GM18868 (cell line): ENCODE measurements at regions not wholly inside any gene's neighbourhood (a gene's known extent, or its start where the extent isn't known, plus 50 kb on each side); places are given as distances from the start of the nearest gene placed in this dataset.
A peak's percentile ranks its signal among the peaks of the same experiment; 100 is the strongest.
"Not testable (repeated sequence)": the region's sequence is repeated elsewhere in the genome, so short reads cannot be mapped to it uniquely, and the experiment has no call there.

Source experiments
- ATAC-seq: cut with Tn5 transposase; IDR thresholded peaks from one replicate; pipeline ENCODE4 v1.9.1; 2021; ENCODE audit warnings: mild to moderate bottlenecking, moderate library complexity; ENCODE audit not compliant: unreplicated experiment

- no peak for ATAC-seq
Observed at GRCh38 chr6:15114061-15114460, 131.8 kb upstream of the JARID2 start.

DNA sequence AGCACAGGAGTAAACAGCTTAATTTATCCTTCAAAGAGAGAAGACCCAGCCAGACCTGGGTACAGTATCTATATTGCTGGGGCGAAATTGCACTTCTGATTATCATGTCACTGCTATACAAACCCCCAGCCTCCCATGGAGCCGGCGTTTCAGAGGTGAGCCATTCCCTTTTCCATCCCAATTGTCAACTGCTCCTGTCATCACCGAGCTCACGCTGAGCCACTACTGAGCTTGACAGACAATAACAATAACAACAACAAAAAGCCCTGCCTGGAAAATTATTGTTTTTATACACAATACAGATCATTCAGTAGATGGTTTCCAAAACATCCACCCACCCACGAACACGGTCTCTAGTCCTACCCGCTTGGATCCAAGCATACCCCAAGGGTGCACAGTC lies 129.0 kb upstream of the JARID2 start:
- no peak for ATAC-seq

DNA sequence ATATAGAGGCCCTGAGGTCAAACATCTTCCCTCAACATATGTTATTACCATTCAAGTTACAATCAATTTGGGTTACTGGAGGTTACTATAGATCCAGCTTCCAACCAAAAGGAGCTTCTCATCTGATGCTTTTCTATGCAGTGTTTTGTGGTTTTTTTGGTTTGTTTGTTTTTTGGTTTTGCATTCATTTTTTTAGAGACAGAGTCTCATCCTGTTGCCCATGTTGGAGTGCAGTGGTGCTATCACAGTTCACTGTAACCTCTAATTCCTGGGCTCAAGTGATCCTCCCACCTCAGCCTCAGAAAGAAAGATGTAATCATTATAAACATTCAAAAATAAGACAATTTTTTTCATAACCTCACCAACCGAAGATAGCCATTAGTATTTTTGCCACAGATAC lies 124.4 kb upstream of the JARID2 start:
- no peak for ATAC-seq

DNA sequence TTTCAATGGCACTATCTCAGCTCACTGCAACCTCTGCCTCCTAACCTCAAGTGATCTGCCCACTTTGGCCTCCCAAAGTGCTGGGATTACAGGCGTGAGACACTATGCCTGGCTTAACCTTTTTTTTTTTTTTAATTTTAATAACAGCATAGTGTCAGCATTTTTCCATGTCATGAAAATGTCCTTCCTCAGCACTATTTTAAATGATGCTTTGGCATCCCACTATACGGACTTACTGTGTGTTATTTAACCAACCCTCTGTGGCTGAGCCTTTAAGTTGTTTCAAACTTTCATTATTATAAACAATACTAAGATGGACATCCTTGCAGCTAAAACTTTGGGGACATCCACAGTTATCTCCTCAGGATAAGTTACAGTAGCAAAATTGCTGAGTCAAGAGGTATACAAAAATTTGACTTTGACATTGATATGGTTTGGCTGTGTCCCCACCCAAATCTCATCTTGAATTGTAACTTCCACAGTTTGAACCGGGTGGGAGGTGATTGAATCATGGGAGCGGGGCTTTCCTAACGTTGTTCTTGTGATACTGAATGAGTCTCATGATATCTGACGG lies 123.8 kb upstream of the JARID2 start:
- no peak for ATAC-seq

DNA sequence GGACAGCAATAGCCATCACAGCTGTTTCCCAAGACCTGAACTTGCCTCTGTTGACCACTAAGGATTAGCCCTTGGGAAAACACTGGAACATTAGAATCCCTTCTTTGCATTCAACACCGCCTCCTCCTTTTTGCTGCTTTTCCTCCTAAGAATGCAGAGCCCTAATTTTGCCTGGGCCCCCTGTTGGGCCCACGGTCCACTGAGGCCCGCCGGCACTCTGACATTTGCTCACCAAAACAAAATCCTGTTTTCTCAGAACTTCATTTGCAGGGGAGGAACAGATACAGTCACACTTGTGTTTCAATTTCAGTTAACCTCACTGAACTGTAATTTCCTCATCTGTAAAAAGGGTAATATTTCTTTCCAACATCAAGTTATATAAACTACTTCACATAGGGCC lies 116.0 kb upstream of the JARID2 start:
- ATAC-seq = no peak

DNA sequence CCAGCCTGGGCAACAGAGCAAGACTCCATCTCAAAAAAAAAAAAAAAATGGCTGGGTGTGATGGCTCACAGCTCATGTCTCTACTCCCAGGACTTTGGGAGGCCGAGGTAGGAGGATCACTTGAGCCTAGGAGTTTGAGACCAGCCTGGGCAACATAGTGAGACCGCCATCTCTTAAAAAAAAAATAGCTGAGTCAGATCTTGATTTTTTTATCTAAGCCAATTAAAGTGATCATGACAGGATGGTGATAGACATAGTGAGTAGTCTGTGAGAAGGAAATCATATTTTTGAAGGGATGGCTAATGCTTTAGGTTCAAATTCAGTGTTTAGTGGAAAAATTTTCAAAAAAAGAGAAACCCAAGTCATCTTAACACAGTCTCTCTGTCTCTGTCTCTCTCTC lies 114.6 kb upstream of the JARID2 start:
- no peak for ATAC-seq

- ATAC-seq = no peak
Observed at GRCh38 chr6:15131651-15132061, 114.2 kb upstream of the JARID2 start.

- no peak for ATAC-seq
Observed at GRCh38 chr6:15132167-15132566, 113.7 kb upstream of the JARID2 start.

DNA sequence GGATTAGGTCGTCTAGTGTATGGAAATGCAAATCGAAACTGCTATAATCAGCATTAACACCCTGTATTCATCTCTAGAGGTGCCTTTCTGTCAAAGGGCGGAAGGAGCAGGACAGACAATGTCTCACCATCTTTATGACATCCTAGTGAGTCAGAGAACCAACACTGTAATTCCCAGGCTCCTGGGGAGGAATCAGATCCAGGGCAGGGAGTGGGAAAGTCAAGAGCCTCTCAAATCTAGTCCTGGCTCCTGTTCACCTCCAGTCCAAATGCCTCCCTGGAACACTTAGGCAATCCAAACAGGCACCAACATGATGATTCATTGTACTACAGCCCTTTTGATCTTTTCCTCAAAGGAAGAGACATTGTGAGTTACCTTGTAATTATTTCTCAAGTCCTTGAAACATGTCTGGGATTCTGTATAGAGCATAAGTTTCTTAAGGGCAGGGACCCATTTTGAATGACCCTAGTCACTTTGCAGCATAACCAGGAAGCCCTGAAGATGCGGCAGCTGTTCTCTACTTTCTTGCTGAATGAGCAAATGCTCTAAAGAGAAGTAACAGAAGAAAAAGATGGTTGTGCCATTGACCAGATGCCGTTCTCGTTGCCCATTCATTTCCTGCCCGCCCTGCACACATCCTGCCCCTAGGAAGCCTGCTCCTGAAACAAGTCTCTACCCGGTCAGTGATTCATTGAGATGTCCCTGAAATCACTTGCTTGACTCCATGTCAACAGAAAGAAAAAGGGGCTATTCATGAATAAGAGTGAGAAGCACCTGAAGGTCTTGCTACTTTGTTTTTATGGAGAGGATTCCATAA lies 112.8 kb upstream of the JARID2 start:
- ATAC-seq = no peak

DNA sequence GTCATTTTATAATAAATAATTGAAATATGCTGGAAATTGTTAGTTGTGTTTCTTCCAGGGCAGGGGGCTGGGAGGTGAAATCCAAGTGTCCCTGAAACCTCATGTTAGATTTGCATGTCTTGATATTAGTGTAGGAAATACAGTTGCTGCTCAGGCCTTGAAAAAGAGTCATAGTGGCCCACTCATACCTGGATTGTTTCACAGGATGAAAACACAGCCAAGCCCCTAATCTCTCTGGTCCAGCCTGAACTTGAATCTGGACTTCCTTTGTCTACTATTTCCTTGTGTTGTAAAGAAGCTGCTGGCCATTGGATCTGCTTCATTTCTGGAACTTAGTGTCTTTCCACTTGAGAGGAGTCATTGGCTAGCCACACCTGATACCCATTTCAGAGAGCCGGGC lies 108.8 kb upstream of the JARID2 start:
- no peak for ATAC-seq

DNA sequence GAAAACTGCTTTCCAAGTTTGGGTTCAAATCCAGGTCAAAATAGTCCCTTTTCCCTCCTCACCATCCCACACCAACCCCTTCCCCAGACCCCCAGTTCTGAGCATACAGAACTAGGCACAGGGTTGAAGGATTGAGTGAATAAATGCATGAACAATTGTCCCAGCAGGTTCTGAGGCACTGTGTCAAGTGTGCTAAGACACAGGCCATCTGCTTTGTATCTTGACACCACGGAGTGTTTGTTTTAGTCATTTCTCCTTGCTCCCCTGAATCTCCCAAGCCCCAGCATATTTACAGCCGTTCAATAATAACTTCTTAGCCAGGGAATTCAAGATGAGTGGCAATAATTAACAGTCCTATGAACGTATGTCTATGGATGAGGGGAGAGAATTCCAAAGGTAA lies 102.8 kb upstream of the JARID2 start:
- ATAC-seq = no peak

- ATAC-seq = no peak
Observed at GRCh38 chr6:15143540-15143939, 102.3 kb upstream of the JARID2 start.

- ATAC-seq = no peak
Observed at GRCh38 chr6:15145821-15146220, 100.0 kb upstream of the JARID2 start.

DNA sequence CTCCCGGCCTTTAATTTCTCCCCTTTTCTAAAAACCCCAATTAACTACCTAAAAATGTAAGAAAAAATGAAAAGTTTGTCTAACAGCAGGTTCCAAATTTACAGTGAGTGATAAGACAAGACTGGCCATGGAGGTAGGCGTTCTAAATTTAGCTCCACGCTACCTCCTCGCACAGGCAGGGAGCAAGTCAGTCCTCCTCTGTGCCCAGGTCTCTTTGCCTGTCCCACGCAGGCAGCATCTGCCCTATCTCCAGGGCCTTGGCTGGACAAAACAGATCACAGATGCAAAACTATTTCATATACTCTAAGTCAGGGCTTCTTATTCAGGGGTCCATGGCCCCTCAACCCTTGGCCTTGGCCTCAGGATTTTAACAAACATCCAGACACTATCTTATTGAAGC lies 98.0 kb upstream of the JARID2 start:
- ATAC-seq = no peak

DNA sequence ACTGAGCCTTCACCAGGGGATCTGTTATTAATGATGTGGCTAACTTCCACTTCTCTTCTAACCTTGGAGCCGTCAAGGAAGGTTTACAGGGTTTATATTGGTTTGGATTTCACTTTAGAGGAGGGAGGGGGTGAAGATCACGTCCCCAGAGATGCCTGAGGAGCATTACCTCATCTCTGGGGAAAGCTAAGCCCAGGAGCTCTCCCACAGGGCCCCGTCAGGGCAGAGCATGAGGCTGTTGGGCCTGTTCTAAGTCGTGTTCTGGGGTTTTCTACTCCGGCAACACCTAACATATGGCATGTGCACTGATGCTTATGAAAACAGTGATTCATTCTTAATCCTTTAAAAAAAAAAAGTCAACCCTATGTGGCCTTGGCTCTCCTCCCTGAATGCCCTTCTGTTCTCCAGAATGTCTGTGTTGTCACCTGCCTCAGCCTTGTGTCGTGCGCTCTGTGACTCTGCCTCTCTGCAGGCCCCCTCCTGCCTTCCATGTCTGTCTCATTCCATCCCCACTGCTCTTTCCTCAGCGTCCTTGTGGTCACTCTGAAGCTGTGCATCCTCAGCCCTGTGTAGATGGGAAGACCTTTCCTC lies 97.4 kb upstream of the JARID2 start:
- peak; percentile 57 for ATAC-seq

- no peak for ATAC-seq
Observed at GRCh38 chr6:15150207-15150606, 95.7 kb upstream of the JARID2 start.

DNA sequence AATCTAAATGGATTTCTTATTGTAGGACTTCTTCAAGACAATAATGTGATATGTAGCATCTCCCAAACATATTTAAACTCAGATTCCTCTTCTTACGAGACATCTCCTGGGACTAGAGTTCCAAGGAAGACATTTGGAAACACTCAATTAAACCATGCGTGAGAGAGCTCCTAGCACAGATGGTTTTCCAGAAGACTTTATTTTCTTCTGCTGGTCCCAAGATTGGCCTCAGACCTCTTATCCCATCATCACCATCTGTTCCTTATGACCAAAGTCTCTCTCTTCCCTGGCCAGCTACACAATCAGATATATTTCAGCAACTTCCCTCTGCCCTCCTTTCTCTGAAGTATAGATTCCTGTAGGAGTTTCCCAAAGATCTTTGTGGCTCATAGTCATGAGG lies 93.2 kb upstream of the JARID2 start:
- ATAC-seq = no peak

DNA sequence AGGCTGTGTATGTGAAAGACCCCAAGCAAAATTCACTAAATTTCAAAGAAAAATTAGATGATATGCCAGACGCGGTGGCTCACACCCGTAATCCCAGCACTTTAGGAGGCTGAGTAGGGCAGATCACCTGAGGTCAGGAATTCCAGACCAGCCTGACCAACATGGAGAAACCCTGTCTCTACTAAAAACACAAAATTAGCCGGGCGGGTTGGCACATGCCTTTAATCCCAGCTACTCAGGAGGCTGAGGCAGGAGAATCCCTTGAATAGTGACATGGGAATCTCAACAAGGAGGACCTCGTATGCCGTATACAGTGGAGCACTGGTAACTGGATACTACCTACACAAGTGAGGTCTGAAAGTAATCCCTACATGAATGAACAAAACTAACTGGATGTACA lies 92.7 kb upstream of the JARID2 start:
- ATAC-seq = no peak

DNA sequence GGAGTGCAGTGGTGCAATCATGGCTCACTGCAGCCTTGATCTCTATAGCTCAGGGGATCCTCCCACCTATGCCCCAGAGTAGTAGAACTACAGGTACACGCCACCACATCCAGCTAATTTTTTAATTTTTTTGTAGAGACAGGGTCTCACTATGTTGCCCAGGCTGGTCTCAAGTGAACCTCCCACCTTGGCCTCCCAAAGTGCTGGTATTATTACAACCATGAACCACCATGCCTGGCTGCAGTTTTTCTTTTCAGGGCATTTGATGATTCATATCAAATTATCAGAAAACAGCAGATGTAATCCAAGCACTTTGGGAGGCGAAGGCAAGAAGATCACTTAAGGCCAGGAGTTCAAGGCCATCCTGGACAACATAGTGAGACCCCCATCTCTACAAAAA lies 88.4 kb upstream of the JARID2 start:
- ATAC-seq = no peak

- no peak for ATAC-seq
Observed at GRCh38 chr6:15158821-15159619, 86.8 kb upstream of the JARID2 start.

GRCh38 chr6:15160812-15161211 lies 85.1 kb upstream of the JARID2 start:
- ATAC-seq = no peak

- not testable (repeated sequence) for ATAC-seq
Observed at GRCh38 chr6:15164855-15165254, 81.0 kb upstream of the JARID2 start.
